SK-N-SH (cell line): ENCODE measurements at regions not wholly inside any gene's neighbourhood (a gene's known extent, or its start where the extent isn't known, plus 50 kb on each side); places are given as distances from the start of the nearest gene placed in this dataset.

Source experiments
- CTCF ChIA-PET: fragments of 300-600, 350-600 bp; formaldehyde crosslinking; extraction: SDS; loops from one replicate; lab custom pipeline; 2021; lab: Yijun Ruan, JAX
- POLR2A ChIA-PET: fragments of 350-600 bp; sonication (Branson Sonifier 250); formaldehyde crosslinking; extraction: SDS; loops from one replicate; lab custom pipeline; 2020; ENCODE audit warnings: antibody characterized with exemption, inconsistent platforms; lab: Yijun Ruan, JAX
- DNase-seq: peaks from one replicate; pipeline ENCODE4 v3.0.0; 2012
- H2AFZ ChIP-seq: fragments of 200-600 bp; sonication (generic); 2 replicates; pipeline ENCODE4 v1.8.1; 2016; ENCODE audit warnings: antibody characterized with exemption, mild to moderate bottlenecking, low read depth
- H3F3A ChIP-seq: fragments of 200-600 bp; sonication (generic); replicated peaks from 2 replicates; pipeline ENCODE3; 2016; ENCODE audit warnings: antibody characterized with exemption, mild to moderate bottlenecking; ENCODE audit not compliant: insufficient read depth
- H3K27ac ChIP-seq, 2 experiments: fragments of 200-500 bp in 1 of 2; fragments of 200-600 bp in 1 of 2; sonication (Bioruptor generic) in 1 of 2; sonication (generic), shearing (Covaris generic) in 1 of 2; 2 replicates each; pipeline versions ENCODE4 v1.5.1 to v1.6.1; 2014 to 2016; ENCODE audit warnings: low read depth in 2 of 2, inconsistent platforms in 1 of 2, low read length in 1 of 2, mild to moderate bottlenecking in 1 of 2, mixed read lengths in 1 of 2
- H3K27me3 ChIP-seq: fragments of 200-600 bp; sonication (generic), shearing (Covaris generic); 2 replicates; pipeline ENCODE4 v1.6.1; 2016; ENCODE audit warnings: mixed run types; ENCODE audit not compliant: insufficient read depth
- H3K36me3 ChIP-seq, 2 experiments: fragments of 200-500 bp in 1 of 2; fragments of 200-600 bp in 1 of 2; sonication (Bioruptor generic) in 1 of 2; sonication (generic) in 1 of 2; replicated peaks in 1 of 2; 2 replicates each; pipeline versions ENCODE3 to v1.5.1; 2014 to 2016; ENCODE audit warnings: low read length in 1 of 2, mild to moderate bottlenecking in 1 of 2; ENCODE audit not compliant: insufficient read depth in 2 of 2, control insufficient read depth in 1 of 2
- H3K4me1 ChIP-seq, 2 experiments: fragments of 200-500 bp in 1 of 2; fragments of 200-600 bp in 1 of 2; sonication (Bioruptor generic) in 1 of 2; sonication (generic), shearing (Covaris generic) in 1 of 2; 2 replicates each; pipeline versions ENCODE4 v1.5.1 to v1.6.1; 2014 to 2016; ENCODE audit warnings: low read depth in 1 of 2, low read length in 1 of 2, mixed run types in 1 of 2; ENCODE audit not compliant: insufficient read depth in 2 of 2, control insufficient read depth in 1 of 2
- H3K4me2 ChIP-seq: fragments of 200-600 bp; sonication (generic), shearing (Covaris generic); 2 replicates; pipeline ENCODE4 v1.6.1; 2017; ENCODE audit warnings: mixed run types
- H3K4me3 ChIP-seq, 2 experiments: fragments of 200-500 bp in 1 of 2; fragments of 200-600 bp in 1 of 2; sonication (Bioruptor generic) in 1 of 2; sonication (generic), shearing (Covaris generic) in 1 of 2; 2 replicates each; pipeline versions ENCODE4 v1.5.1 to v1.8.1; 2014 to 2016; ENCODE audit warnings: low read depth in 2 of 2, inconsistent platforms in 1 of 2, low read length in 1 of 2, mild to moderate bottlenecking in 1 of 2, mixed read lengths in 1 of 2, moderate library complexity in 1 of 2
- H3K79me2 ChIP-seq: fragments of 200-600 bp; sonication (generic); 2 replicates; pipeline ENCODE4 v1.8.1; 2017; ENCODE audit warnings: mild to moderate bottlenecking; ENCODE audit not compliant: insufficient read depth
- H3K9ac ChIP-seq: fragments of 200-600 bp; sonication (generic); 2 replicates; pipeline ENCODE4 v1.6.1; 2017; ENCODE audit warnings: mixed run types
- H3K9me2 ChIP-seq: fragments of 200-600 bp; sonication (generic); 2 replicates; pipeline ENCODE4 v1.6.1; 2017; ENCODE audit warnings: mixed run types
- H3K9me3 ChIP-seq: fragments of 200-600 bp; sonication (generic); 2 replicates; pipeline ENCODE4 v1.6.1; 2017; ENCODE audit warnings: mixed run types, mild to moderate bottlenecking, moderate library complexity
- H4K20me1 ChIP-seq: fragments of 200-600 bp; sonication (generic); 2 replicates; pipeline ENCODE4 v1.6.1; 2017; ENCODE audit warnings: mild to moderate bottlenecking, mixed run types; ENCODE audit not compliant: insufficient read depth
- CTCF ChIP-seq: fragments of 200-600 bp; sonication (generic); IDR thresholded peaks from 2 replicates; pipeline ENCODE4 v1.6.1; 2017; ENCODE audit warnings: antibody characterized with exemption, mild to moderate bottlenecking, moderate library complexity
- EP300 ChIP-seq, 2 experiments: IDR thresholded peaks; 2 replicates each; pipeline versions ENCODE4 v1.4.0 to v1.6.1; 2012; ENCODE audit warnings: borderline replicate concordance in 1 of 2, low read depth in 1 of 2, low read length in 1 of 2
- EZH2phosphoT487 ChIP-seq: fragments of 200-600 bp; sonication (generic); IDR thresholded peaks from 2 replicates; pipeline ENCODE4 v1.6.1; 2017; ENCODE audit warnings: low read depth, mixed run types, mild to moderate bottlenecking, antibody characterized with exemption, moderate library complexity, borderline replicate concordance
- FOSL2 ChIP-seq: IDR thresholded peaks from 2 replicates; pipeline ENCODE4 v1.4.0; 2012; ENCODE audit warnings: low read depth, mild to moderate bottlenecking, moderate library complexity, borderline replicate concordance
- FOXJ3 ChIP-seq: sonication (generic); formaldehyde crosslinking; IDR thresholded peaks from 2 replicates; pipeline ENCODE4 v1.5.1; 2020; ENCODE audit warnings: mild to moderate bottlenecking, missing genetic modification reagents
- GABPA ChIP-seq: IDR thresholded peaks from 2 replicates; pipeline ENCODE4 v1.4.0; 2012; ENCODE audit warnings: low read depth, mild to moderate bottlenecking
- JUND ChIP-seq: IDR thresholded peaks from 2 replicates; pipeline ENCODE4 v1.4.0; 2012
- MEF2A ChIP-seq: IDR thresholded peaks from 2 replicates; pipeline ENCODE4 v1.4.0; 2012; ENCODE audit warnings: low read depth, borderline replicate concordance
- NRF1 ChIP-seq: IDR thresholded peaks from 2 replicates; pipeline ENCODE4 v1.6.1; 2012; ENCODE audit warnings: low read depth, mild to moderate bottlenecking, low read length
- RAD21 ChIP-seq: IDR thresholded peaks from 2 replicates; pipeline ENCODE4 v1.6.1; 2012; ENCODE audit warnings: mild to moderate bottlenecking, low read length
- RCOR1 ChIP-seq: fragments of 150-350 bp; IDR thresholded peaks from 2 replicates; pipeline ENCODE4 v1.6.1; 2017; ENCODE audit warnings: antibody characterized with exemption, low read length
- SIN3A ChIP-seq: IDR thresholded peaks from 2 replicates; pipeline ENCODE4 v1.6.1; 2012; ENCODE audit warnings: low read depth, mild to moderate bottlenecking, low read length, moderate library complexity, borderline replicate concordance
- TAF1 ChIP-seq: IDR thresholded peaks from 2 replicates; pipeline ENCODE4 v1.6.1; 2012; ENCODE audit warnings: low read depth, mild to moderate bottlenecking, low read length, moderate library complexity, borderline replicate concordance
- TEAD4 ChIP-seq: IDR thresholded peaks from 2 replicates; pipeline ENCODE4 v1.4.0; 2012; ENCODE audit warnings: mild to moderate bottlenecking, borderline replicate concordance; ENCODE audit not compliant: insufficient read depth
- USF1 ChIP-seq: IDR thresholded peaks from 2 replicates; pipeline ENCODE4 v1.4.0; 2012; ENCODE audit warnings: low read depth, borderline replicate concordance
- ZBTB33 ChIP-seq: IDR thresholded peaks from 2 replicates; pipeline ENCODE4 v1.4.0; 2012; ENCODE audit warnings: low read depth, borderline replicate concordance
- WGBS: methylation state at CpG from one replicate; pipeline ENCODE4 v1.1.6; 2017; ENCODE audit warnings: low lambda C conversion rate; 5-methylcytosine and 5-hydroxymethylcytosine counted together

- no peak for TF ChIP-seq CTCF
- TF ChIP-seq, all 33 proteins: peak for 0
These were observed 202.0 kb upstream of the GMDS start (continued) for GRCh38 chr6:2447318-2447920.

- TF ChIP-seq USF1 (no peak), JUND (no peak), NRF1 (no peak), TAF1 (no peak), SIN3A (no peak)
- H3F3A ChIP-seq = no peaks in the 10 kb centered on the region
- H4K20me1 ChIP-seq = no peaks in the 10 kb centered on the region
- no peak overlapping the region for H3K9ac ChIP-seq
- WGBS = 50% methylated on average over 5 of the region's 5 CpGs
- H3K27ac ChIP-seq = no peak overlapping the region
- no peaks in the 10 kb centered on the region for H3K9me2 ChIP-seq
- no peak overlapping the region for H3K4me2 ChIP-seq
- H3K4me3 ChIP-seq = no peak overlapping the region
- no peaks in the 10 kb centered on the region for H3K79me2 ChIP-seq
- CTCF ChIA-PET = interaction anchor here (1.4 kb wide), 1 partner anchor 31 kb away, joined by 3 read pairs; no protein-coding TSS in a partner anchor
- H2AFZ ChIP-seq = no peak overlapping the region
- no peaks in the 10 kb centered on the region for H3K27me3 ChIP-seq
- no peaks in the 10 kb centered on the region for H3K4me1 ChIP-seq
- DNase-seq = no peak
- POLR2A ChIA-PET = no interaction called here
- H3K36me3 ChIP-seq = no peaks in the 10 kb centered on the region
- H3K9me3 ChIP-seq = no peaks in the 10 kb centered on the region
These were observed 196.4 kb upstream of the GMDS start for GRCh38 chr6:2441601-2442475.

- H4K20me1 ChIP-seq = no peaks in the 10 kb centered on the region
- CTCF ChIA-PET = interaction anchor here (1.7 to 3.5 kb wide), 2 partner anchors 8 to 844 kb away, joined by 7 to 17 read pairs; no protein-coding TSS in a partner anchor
- POLR2A ChIA-PET = no interaction called here
- H3K9me3 ChIP-seq = no peaks in the 10 kb centered on the region
- no peaks in the 10 kb centered on the region for H3K9me2 ChIP-seq
- no peaks in the 10 kb centered on the region for H3K79me2 ChIP-seq
- H3K27me3 ChIP-seq = no peaks in the 10 kb centered on the region
- H3K9ac ChIP-seq = no peak overlapping the region
- DNase-seq = no peak
- H3K4me3 ChIP-seq = no peak overlapping the region
- H3F3A ChIP-seq = no peaks in the 10 kb centered on the region
- no peak overlapping the region for H3K4me2 ChIP-seq
- H3K27ac ChIP-seq = no peak overlapping the region
- no peak overlapping the region for H2AFZ ChIP-seq
- H3K4me1 ChIP-seq = no peaks in the 10 kb centered on the region
- no peak for TF ChIP-seq RAD21
- TF ChIP-seq ZBTB33 = no peak
- no peak for TF ChIP-seq USF1
- TF ChIP-seq RCOR1 = no peak
- no peak for TF ChIP-seq EZH2phosphoT487
- TF ChIP-seq TEAD4 = no peak
- no peak for TF ChIP-seq FOSL2
- TF ChIP-seq GABPA = no peak
- no peak for TF ChIP-seq EP300 (IDR thresholded peaks at IDR 0.05; ENCODE audit: borderline replicate concordance in 1 of 2, low read depth in 1 of 2, low read length in 1 of 2)
- TF ChIP-seq FOXJ3 (CRISPR knock-in tag) = no peak
- TF ChIP-seq MEF2A = no peak
- H3K36me3 ChIP-seq = no peaks in the 10 kb centered on the region
These were observed 195.1 kb upstream of the GMDS start for GRCh38 chr6:2440516-2440915.
